Breast epithelium (tissue), 4 donors: ENCODE measurements at regions not wholly inside any gene's neighbourhood (a gene's known extent, or its start where the extent isn't known, plus 50 kb on each side); places are given as distances from the start of the nearest gene placed in this dataset.

ENCODE experiments used
- DNase-seq, 2 donors: peaks; one replicate each; pipeline ENCODE4 v3.0.0-alpha.2; 2019; ENCODE audit warnings: low spot score in 2 of 2
- H3K27ac ChIP-seq, 2 donors: fragments of 200-600 bp; sonication (generic) in 1 of 2; one replicate each; pipeline ENCODE4 v1.5.1; 2016 to 2019; ENCODE audit warnings: mild to moderate bottlenecking in 1 of 2
- H3K27me3 ChIP-seq, 2 donors: fragments of 200-600 bp; sonication (generic) in 1 of 2; one replicate each; pipeline versions ENCODE4 v1.5.1 to v1.6.0; 2017 to 2019; ENCODE audit warnings: control low read depth in 1 of 2, mild to moderate bottlenecking in 1 of 2
- H3K36me3 ChIP-seq: fragments of 200-600 bp; one replicate; pipeline ENCODE4 v1.5.1; 2019
- H3K4me1 ChIP-seq, 2 donors: fragments of 200-600 bp; sonication (generic); one replicate each; pipeline ENCODE4 v1.5.1; 2016 to 2019; ENCODE audit warnings: control low read depth in 1 of 2
- H3K4me3 ChIP-seq, 3 donors: fragments of 200-600 bp; sonication (generic); 1 replicate in 2 of 3; 2 replicates in 1 of 3; pipeline ENCODE4 v1.5.1; 2016 to 2019; ENCODE audit warnings: mild to moderate bottlenecking in 3 of 3, moderate library complexity in 2 of 3
- H3K9me3 ChIP-seq, 2 donors: fragments of 200-600 bp; sonication (generic) in 1 of 2; one replicate each; pipeline ENCODE4 v1.5.1; 2016 to 2019; ENCODE audit warnings: control low read depth in 1 of 2
- CTCF ChIP-seq, 3 donors: fragments of 450-650 bp; IDR thresholded peaks; one replicate each; pipeline ENCODE4 v1.5.1; 2016 to 2017; ENCODE audit warnings: antibody characterized with exemption in 3 of 3, mild to moderate bottlenecking in 3 of 3, moderate library complexity in 3 of 3
- POLR2A ChIP-seq: fragments of 450-650 bp; IDR thresholded peaks from one replicate; pipeline ENCODE4 v1.6.1; 2016; ENCODE audit warnings: antibody characterized with exemption, mild to moderate bottlenecking, moderate library complexity
- POLR2AphosphoS5 ChIP-seq, 3 donors: sonication (generic); formaldehyde crosslinking; IDR thresholded peaks; one replicate each; pipeline ENCODE4 v1.6.1; 2017; ENCODE audit warnings: antibody characterized with exemption in 3 of 3
- intact Hi-C: fragments of 100-400 bp; cut with DNase I; formaldehyde crosslinking; loops from one replicate; pipeline ENCODE4 v1.15.1; 2023; ENCODE audit warnings: low total_unique reads

DNA sequence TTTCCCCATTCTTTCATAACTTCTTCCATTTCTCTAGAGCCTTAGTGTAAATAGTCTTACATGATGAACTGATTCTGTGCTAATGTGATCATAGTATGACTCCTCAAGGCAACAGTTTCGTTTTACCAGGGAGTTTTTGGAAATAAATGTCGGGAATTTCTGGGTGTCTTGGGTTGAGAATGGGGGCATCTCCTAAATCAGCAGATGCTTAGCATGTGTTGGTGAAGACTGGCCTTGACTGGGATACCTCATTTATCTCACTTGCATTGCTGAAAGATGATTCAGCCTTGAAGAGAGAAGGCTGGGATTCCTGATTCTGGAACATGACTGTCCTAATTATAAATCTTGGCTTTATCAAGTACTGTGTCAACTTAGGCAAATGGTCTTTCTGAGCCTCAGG, 115.7 kb upstream of the C11orf87 start:
- H3K9me3 ChIP-seq: no peaks in the 10 kb centered on the region
- H3K4me1 ChIP-seq: no peaks in the 10 kb centered on the region
- H3K27ac ChIP-seq: no peak overlapping the region
- no peak for DNase-seq
- no peaks in the 10 kb centered on the region for H3K27me3 ChIP-seq
- TF ChIP-seq POLR2AphosphoS5 (IDR thresholded peaks at IDR 0.05) (no peak), CTCF (IDR thresholded peaks at IDR 0.05) (no peak), POLR2A (no peak)
- no peaks in the 10 kb centered on the region for H3K36me3 ChIP-seq
- H3K4me3 ChIP-seq: no peak overlapping the region
- intact Hi-C loops: no loop called here

GRCh38 chr11:109307366-109307765, 114.6 kb upstream of the C11orf87 start:
- H3K4me3 ChIP-seq: no peak overlapping the region
- H3K9me3 ChIP-seq: no peaks in the 10 kb centered on the region
- no peak overlapping the region for H3K27ac ChIP-seq
- no peak for TF ChIP-seq POLR2AphosphoS5 (IDR thresholded peaks at IDR 0.05)
- no peak for TF ChIP-seq POLR2A
- TF ChIP-seq CTCF (IDR thresholded peaks at IDR 0.05): no peak
- no peaks in the 10 kb centered on the region for H3K36me3 ChIP-seq
- no peaks in the 10 kb centered on the region for H3K4me1 ChIP-seq
- DNase-seq: no peak
- intact Hi-C loops: no loop called here
- no peaks in the 10 kb centered on the region for H3K27me3 ChIP-seq

GRCh38 chr11:109308551-109308950, 113.4 kb upstream of the C11orf87 start:
- H3K4me3 ChIP-seq: no peak overlapping the region
- H3K36me3 ChIP-seq: no peaks in the 10 kb centered on the region
- TF ChIP-seq CTCF (IDR thresholded peaks at IDR 0.05) (no peak), POLR2AphosphoS5 (IDR thresholded peaks at IDR 0.05) (no peak), POLR2A (no peak)
- DNase-seq: no peak
- H3K27ac ChIP-seq: no peak overlapping the region
- H3K9me3 ChIP-seq: no peaks in the 10 kb centered on the region
- intact Hi-C loops: no loop called here
- H3K4me1 ChIP-seq: no peaks in the 10 kb centered on the region
- no peaks in the 10 kb centered on the region for H3K27me3 ChIP-seq

DNA sequence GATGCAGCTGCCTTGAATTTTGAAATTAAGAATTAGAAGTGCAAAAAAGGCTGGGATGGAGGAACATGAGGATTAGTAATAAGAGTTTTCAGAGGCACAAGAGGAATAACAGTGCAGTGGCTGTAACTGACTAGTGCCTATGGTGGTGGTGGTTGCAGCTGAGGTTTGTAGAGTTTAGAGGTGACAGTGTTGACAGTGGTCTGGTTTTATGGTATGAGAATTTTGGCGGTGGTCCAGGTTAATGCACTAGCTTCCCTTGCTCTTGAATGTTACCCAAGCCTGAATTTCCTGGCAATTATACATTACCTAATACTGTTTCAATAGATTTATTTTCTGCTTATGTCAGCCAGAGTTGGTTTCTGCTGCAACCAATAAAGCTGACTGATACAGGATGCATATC, 112.8 kb upstream of the C11orf87 start:
- no peak overlapping the region for H3K4me3 ChIP-seq
- H3K4me1 ChIP-seq: no peaks in the 10 kb centered on the region
- DNase-seq: no peak
- no peaks in the 10 kb centered on the region for H3K9me3 ChIP-seq
- intact Hi-C loops: no loop called here
- TF ChIP-seq CTCF (IDR thresholded peaks at IDR 0.05) (no peak), POLR2A (no peak), POLR2AphosphoS5 (IDR thresholded peaks at IDR 0.05) (no peak)
- H3K27me3 ChIP-seq: no peaks in the 10 kb centered on the region
- no peaks in the 10 kb centered on the region for H3K36me3 ChIP-seq
- H3K27ac ChIP-seq: no peak overlapping the region

DNA sequence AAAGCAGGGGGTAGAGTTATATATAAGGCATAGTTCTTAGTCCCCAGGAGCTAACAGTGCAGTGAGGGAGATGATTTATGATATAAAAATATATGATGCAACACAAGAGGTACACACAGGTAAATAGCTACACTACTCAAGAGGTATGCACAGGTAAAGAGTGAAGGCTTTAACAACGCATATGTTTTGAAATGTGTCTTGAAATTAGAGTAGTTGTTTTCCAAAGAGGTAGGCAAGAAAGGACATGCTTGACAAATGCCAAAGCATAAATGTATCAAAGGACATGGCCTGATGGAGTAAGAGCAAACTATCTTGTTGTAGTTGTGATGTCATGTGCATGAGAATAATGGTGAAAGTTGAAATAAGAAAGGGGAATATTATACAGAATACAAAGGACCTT, 104.3 kb upstream of the C11orf87 start:
- intact Hi-C loops: no loop called here
- no peaks in the 10 kb centered on the region for H3K4me1 ChIP-seq

More for the DNA sequence above, 104.3 kb upstream of the C11orf87 start:
- no peak overlapping the region for H3K27ac ChIP-seq
- H3K4me3 ChIP-seq: no peak overlapping the region
- H3K36me3 ChIP-seq: no peaks in the 10 kb centered on the region
- H3K27me3 ChIP-seq: no peaks in the 10 kb centered on the region
- TF ChIP-seq POLR2AphosphoS5 (IDR thresholded peaks at IDR 0.05) (no peak), POLR2A (no peak), CTCF (IDR thresholded peaks at IDR 0.05) (no peak)
- no peaks in the 10 kb centered on the region for H3K9me3 ChIP-seq
- DNase-seq: no peak
